Activated CD4-positive, alpha-beta T cell treated with anti-CD3 and anti-CD28 coated beads, Interleukin-2, amount 50 U/mL, for 1 hour (primary cell): ENCODE measurements at regions not wholly inside any gene's neighbourhood (a gene's known extent, or its start where the extent isn't known, plus 50 kb on each side); places are given as distances from the start of the nearest gene placed in this dataset.
"Not testable (repeated sequence)": the region's sequence is repeated elsewhere in the genome, so short reads cannot be mapped to it uniquely, and the experiment has no call there.

Experiments
- DNase-seq: peaks from one replicate; pipeline ENCODE4 v3.0.0-alpha.2; 2020

DNA sequence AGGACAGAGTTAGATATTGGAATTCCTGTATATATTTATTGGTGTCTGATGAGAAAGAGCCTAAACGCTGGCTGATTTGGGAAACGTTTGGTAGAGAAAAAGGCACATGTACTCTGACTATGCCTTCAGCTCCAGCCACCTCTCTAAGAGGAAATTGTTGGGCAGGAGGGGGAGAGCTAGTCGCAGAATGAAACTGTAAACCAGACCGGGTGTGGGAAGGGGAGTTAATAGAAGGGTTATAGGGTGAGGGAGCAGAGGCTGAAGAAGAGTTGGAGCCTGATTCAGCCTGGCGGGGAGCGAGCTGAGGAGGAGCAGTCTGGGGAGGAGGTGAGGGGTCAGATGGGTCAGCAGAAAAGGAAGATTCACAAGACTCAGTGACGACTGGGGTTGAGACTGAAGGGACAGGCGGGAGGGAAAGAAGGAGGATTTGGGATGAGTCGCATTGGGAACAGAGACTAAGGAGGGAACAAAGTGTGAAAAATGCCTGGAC is 54.2 kb upstream of the RHOU start:
- not testable (repeated sequence) for DNase-seq

DNA sequence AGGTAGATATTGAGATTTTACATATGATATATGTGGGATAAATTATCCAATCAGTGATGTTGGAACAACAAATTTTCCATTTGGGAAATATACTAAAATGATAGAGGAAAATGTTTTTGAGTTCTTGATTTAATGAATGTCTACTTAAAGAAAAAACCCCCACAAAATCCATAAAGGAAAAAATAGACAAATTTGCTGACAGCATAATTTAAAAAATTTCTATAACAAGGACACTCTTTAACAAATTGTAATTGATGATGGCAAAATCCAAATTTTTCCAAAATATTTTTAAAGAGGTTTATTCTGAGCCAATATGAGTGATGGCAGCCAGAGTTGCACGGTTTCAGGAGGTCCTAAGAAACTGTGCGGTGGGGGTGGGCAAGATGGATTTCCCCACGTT is 51.9 kb upstream of the RHOU start:
- DNase-seq, result no peak

DNA sequence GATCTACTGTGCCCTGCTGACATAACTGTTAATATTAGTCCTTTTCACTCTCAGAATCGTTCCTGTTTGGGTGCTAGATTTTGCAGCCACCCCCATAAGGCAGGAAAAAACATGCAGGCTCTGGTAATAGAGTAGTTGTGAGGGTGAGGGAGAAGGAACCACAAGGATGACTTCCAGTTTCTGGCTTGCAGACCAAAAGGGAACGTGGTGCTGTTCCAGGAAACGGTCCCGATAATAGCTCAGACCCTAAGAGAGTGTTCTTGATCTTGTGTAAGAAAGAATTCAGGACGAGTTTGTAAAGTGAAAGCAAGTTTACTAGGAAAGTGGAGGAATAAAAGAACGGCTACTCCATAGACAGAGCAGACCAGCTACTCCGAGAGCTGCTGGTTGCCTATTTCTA is 50.7 kb upstream of the RHOU start:
- DNase-seq, result no peak

DNA sequence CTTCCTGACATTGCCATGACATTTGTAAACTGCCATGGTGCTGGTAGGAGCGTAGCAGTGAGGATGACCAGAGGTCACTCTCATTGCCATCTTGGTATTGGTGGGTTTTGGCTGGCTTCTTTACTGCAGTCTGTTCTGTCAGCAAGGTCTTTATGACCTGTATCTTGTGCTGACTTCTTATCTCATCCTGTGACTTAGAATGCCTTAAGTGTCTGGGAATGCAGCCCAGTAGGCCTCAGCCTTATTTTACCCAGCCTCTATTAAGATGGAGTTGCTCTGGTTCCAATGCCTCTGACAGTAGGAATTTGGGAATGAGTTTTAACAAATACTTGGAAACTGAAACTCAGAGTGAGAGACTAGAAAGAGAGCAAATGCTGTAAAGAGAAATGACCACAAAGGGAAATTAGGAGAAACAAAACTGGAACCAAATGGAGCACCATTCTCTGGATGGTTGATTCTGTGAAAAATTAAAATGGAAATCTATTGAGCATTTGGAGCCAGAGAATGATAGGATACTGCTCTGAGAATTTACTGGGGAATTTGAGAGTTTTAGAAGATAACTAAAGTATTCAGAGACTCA is 50.1 kb upstream of the RHOU start:
- no peak for DNase-seq
